Activated naive CD4-positive, alpha-beta T cell treated with Interleukin-2 at 50 U/mL for 16 hours (primary cell): ENCODE measurements at regions not wholly inside any gene's neighbourhood (a gene's known extent, or its start where the extent isn't known, plus 50 kb on each side); places are given as distances from the start of the nearest gene placed in this dataset.
"Not testable (repeated sequence)": the region's sequence is repeated elsewhere in the genome, so short reads cannot be mapped to it uniquely, and the experiment has no call there.

Source experiments
- DNase-seq: peaks from one replicate; pipeline ENCODE4 v3.0.0-alpha.2; 2020

GRCh38 chr13:44024167-44024845, 144.6 kb downstream of the LACC1 start:
- DNase-seq: no peak

DNA sequence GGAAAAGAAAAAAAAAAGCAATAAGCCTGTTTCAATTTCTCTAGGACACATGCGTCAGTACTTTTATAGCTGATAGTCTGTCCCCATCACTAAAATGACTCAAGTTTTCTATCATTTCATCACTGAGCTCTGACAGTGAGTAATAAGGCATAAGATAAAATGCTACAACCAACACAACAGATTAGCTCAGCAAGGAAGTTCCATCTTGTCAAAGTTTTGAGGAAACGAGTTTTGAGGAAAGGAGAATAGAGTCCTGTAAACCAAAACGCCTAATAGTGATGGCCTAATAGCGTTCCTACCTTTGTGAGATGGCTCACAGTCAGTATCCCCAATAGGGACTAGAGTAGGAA, 145.1 kb downstream of the LACC1 start:
- no peak for DNase-seq

DNA sequence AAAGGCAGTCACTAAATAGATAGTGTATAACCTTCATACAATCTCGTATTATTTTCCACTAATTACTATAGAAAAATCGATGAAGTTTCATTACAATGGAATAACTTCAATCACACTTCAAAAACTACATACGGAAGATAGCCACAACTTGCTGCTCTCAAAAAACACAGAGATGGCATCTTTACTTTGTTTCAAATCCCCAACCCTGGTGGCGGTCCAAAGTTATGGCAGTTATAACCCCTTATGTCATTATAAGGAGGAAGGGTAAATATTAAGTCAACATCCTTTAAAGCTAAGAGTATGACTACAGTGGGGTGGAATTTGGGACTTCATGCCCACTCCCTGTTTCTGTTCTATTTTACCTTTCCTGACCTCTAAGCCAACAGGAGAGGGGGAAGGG, 146.5 kb downstream of the LACC1 start:
- DNase-seq: no peak

DNA sequence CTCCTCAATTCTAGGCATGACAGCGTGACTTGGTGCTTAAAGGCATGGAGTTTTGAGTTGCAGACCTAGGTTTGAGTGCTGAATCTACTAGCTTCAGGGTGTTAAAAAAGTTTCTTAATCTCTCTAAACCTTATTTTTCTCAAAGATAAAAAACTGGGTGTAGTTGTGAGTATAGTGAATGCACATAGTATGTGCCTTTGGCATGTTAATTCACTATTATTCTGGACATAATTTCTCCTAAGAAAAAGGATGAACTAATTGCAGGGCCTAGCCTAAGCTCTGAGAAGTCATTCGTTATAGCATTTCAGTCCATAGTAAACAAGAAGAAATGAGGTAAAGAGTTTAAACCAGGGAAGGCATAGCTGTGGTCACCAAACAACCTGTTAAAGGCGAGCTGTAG, 149.0 kb downstream of the LACC1 start:
- no peak for DNase-seq

- no peak for DNase-seq
Measured at GRCh38 chr13:44030615-44031014, 150.9 kb downstream of the LACC1 start.

DNA sequence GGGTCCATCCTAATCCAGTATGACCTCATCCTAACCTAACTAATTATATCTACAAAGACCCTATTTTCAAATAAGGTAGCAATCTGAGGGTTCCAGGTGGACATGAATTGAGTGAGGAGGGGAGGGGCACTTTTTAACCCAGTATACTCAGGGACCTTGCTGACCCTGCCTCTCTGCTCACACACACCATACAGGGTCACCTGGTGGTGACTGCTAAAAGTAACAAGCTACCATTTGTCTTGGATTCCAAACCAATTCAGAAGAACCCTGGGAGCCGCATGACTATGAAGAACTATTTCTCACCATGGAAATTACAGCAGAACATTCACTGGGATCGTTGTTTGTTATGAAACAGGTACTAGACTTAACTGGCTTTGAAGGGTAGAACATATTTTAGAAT, 151.9 kb downstream of the LACC1 start:
- DNase-seq: no peak

DNA sequence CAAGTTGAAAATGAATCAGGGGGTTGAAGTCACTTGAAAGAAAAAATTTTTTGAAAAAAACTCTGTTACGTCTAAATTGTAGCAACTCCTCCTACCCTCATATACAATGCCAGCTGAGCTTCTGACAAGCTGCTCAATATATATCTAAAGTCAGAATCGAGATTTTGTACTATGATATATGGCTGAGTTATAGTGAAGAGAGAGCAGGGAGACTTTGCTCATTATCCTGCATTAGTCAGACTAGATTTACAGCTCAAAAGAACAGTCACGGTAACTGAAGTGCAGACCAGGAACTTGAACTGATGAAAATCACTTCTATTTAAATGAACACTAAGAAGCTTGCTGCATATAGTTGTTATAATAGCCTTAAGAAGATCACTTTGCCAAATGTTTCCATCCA, 153.1 kb downstream of the LACC1 start:
- DNase-seq: no peak

GRCh38 chr13:44035400-44035799, 155.7 kb downstream of the LACC1 start:
- no peak for DNase-seq

DNA sequence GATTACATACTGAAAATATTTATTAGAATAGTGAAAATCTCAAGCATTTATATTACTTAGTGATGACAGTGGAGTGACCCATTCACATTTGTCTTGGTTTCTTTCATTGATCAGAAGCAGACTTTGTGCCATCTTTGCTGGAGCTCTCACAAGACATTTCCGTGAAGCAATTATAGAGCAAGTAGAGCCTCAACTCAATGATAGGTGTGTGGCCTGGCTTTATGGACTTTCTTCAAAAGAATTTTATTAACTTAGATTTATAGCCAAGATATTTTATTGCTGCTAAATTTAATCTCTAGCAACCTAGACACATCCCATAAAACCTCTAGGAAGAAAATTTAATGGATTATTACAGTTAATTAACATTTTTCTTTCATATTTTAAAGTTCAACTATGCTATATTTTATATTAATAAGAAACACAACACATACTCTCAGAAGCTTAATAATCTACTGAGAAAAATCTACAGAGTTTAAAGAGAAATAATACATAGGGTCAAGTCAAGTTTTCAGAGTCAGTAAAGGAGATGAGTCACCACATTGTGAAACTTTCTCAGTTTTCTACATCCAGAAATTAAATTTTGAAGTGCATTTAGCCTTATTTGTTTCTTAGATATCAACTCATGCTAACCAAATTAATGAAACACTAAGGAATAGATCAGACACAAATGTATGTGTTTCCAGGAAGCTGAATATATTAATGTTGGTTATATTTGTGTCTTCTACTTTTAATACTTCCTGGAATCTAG, 160.5 kb downstream of the LACC1 start:
- DNase-seq: no peak

DNA sequence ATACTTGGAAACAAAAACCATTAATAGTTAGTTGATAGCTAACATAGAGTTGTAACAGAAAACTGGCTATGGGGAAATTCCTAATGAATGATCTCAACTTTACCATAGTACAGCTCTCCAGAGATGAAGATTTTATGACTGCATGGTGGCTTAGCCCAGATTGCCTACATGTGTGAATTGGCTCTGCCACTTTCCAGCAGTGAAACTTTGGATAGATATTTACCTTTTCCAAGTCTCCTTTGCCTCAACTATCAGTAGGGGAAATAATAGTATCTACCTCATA, 161.1 kb downstream of the LACC1 start:
- DNase-seq: no peak

DNA sequence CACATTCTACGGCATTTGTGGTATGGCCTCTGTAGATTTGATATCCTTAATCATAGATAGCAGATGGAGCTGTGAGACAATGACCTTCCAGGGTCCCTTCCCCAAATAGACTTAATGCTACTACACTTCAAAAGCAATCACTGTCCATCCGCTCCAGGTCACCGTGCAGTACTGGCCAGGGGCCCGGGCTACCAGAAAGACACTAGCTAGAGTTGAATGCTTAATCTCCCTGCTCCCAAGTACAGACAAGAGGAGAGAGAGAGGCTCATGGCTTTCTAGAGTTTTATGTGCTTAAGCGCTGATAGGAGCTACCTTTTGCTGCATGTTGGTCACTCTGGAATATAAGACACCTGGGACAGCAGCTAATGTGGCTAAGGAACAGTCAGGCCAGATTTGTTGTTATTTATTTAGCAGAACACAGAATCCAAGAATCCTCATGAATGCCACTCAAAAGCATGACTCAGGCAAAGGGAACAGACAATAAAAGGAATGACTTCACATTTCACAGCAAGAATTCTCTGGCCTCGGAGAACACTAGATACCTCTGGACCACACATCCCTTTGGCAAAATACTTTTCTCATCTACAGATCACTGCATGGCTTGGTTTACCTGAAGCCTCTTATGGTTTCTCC, 165.0 kb downstream of the LACC1 start:
- no peak for DNase-seq

GRCh38 chr13:44045180-44045562, 165.5 kb downstream of the LACC1 start:
- DNase-seq: no peak

- no peak for DNase-seq
Measured at GRCh38 chr13:44046428-44046827, 166.7 kb downstream of the LACC1 start.

DNA sequence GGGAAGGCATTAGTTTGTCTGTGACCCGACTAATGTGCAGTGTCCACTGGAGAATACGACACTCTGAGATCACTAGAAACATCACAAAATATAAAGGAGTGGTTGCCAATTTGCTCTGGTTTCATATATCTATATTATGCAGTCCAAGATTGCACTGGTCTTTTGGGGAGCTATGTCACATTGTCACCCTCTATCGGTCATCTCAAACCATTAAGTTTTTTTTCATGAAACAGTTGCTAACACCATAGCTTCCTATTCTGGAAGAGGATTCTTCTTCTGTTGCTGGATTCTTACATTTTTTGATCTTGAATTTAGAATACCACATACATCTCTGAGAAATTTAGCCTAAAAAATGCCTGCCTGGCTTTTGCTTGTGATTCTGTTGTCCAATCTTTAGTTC, 168.6 kb downstream of the LACC1 start:
- DNase-seq: no peak

- DNase-seq: no peak
Measured at GRCh38 chr13:44049081-44049945, 169.6 kb downstream of the LACC1 start.

DNA sequence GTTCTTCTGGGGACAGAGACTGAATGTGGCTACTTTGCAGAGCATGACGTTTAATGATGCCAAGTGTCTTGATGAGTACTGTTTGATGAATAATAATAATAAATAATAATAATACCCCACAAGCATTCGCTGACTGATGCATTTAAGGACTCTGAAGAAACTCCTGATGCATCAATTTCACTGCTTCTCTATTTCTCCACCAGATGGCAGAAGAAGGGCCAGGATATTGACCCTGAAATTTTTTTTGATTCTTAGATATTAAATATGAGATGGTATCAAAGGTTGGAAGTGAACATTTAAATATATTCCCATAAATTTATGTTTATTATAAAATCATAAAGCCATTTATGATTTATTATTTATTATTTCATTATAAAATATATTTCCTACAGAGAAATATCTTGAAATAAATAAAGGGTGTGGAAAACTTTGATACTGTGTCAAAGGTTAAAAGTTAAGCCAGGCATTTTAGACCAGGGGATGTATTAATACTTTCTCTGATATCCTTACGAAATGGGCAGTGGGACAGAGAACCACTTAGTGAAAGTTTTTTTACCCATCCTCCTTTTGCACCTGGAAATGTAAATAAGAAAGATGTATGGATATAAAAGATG, 170.9 kb downstream of the LACC1 start:
- no peak for DNase-seq

DNA sequence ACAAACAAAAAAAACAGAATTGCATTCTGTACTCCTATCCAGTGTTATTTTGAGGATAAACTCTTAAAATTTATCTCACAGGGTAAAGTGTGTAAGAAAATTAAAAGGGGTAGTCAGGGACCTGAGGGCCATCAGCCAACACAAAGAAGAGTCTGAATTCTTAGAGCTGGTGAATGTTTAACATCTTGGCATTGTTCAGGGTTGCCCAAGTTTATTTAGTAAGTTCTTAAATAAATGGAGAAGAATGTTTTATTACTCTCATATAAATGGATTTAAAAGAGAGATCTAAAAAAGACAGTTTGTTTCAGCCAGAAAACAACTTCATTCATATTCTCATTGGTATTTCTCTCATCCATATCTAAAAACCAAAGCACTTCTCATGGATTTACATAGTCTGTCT, 171.7 kb downstream of the LACC1 start:
- DNase-seq: no peak

GRCh38 chr13:44051918-44052675, 172.4 kb downstream of the LACC1 start:
- no peak for DNase-seq

- no peak for DNase-seq
Measured at GRCh38 chr13:44052780-44053184, 173.1 kb downstream of the LACC1 start.

GRCh38 chr13:44053208-44053607, 173.5 kb downstream of the LACC1 start:
- no peak for DNase-seq

DNA sequence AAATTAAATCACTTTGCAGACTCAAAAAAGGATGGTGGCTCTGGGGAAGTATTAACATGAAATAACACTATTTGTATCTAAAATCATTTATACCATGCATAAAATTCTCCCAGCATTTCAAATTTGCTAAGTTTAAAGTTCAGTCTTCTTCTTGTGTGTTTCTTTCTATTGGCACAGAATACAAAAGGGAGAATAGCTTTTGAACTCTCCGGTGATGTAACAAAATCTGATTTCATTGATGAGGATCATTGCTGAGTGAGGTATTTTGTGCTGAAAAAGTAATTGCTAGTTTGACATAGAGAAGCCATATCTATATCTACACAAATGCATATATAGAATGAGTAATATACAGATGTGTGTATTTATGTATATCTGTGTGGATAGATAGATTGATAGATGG, 174.8 kb downstream of the LACC1 start:
- no peak for DNase-seq

- DNase-seq: not testable (repeated sequence)
Measured at GRCh38 chr13:44055681-44056080, 176.0 kb downstream of the LACC1 start.
